SHP77 treated with DMSO at 0.1 percent for 48 hours (cell line): ENCODE measurements at regions not wholly inside any gene's neighbourhood (a gene's known extent, or its start where the extent isn't known, plus 50 kb on each side); places are given as distances from the start of the nearest gene placed in this dataset.

Source experiments
- DNase-seq: peaks from one replicate; lab custom pipeline; 2025; lab: John Stamatoyannopoulos, UW

DNA sequence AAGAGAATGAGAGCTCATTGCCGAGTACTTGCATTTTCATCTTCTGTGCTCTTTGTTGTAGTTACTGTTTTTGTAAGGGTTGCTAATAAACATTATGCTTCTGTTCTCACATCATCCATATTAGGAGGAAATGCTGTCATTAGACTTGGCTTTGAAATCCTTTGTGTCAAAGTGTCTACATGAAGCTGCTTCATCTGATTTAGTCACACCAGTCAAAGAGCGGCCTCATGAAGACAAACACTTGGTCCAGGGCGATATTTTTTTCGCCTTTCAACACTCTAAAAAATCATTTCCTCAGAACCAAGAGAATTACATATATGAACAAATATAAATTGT lies 105.0 kb downstream of the SPRY2 start:
- DNase-seq = no peak

DNA sequence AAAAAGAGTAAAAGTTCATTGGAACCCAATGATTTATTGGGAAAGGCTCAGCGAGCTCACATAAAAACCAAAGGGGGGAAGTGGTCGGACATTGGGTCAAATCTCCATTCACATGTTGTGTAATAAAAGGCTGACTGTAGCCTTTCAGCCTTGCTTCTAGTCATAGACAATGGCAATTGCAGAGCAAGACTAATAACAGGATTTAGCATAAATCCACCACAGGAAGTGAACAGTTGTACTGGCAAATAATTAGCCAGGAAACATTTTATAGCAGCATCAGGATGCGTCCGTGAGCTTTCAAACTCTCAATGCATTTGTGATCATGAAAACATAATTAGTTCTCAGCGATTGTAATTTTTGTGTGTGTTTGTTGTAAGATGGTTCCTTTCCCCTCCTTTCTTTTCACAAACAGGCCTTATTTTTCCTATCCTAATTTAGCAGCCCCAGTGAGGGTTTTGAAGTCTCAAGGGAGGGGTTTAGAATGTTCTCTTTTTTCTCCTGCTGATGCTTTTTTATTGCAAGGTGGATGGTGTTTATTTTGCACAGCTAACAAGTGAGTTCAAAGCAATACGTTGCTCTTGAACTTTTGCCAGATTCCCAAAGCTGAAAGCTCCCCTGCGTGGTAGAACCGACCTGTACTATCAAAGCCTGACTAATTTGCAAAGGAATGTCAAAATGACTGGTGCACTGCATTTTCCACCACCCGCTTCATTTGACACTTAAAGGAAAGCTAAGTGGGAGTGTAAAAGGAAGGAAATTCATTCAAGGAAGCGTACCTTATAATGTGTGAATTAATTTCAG lies 105.6 kb downstream of the SPRY2 start:
- no peak for DNase-seq

DNA sequence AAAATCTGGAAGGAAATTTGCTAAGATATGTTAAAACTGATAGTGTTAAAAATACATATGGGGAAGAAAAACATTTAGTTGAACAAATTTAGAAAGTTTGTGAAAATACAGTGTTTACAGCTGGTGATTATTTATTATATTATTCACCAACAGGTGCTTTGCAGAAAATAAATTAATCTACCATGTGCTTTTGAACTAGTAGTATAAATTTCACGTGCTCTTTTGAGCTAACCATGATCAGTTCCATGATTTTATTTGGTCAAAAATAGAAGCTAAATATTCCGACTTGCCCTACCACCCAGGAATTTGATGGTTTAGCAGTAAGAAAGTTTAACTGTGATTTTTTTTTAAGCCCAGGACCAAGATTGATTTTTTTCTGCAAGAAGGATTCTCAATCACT lies 113.3 kb downstream of the SPRY2 start:
- DNase-seq = no peak

DNA sequence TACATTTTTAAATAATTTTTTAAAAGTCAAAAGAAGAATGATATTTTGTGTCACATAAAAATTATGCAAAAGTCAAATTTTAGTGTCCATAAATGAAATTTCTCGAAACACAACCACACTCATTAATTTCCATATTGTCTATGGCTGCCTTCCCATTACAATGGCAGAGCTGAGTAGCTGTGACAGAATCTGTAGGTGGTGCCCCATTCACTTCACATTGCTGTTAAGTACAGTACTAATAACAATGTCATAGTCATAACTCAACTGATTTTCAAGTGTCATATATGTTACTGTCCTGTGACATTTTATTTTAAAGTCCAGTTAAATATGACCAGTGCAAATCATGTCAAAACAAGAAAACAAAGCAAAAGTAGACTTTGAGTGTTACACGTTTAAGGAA lies 114.3 kb downstream of the SPRY2 start:
- DNase-seq = no peak

DNA sequence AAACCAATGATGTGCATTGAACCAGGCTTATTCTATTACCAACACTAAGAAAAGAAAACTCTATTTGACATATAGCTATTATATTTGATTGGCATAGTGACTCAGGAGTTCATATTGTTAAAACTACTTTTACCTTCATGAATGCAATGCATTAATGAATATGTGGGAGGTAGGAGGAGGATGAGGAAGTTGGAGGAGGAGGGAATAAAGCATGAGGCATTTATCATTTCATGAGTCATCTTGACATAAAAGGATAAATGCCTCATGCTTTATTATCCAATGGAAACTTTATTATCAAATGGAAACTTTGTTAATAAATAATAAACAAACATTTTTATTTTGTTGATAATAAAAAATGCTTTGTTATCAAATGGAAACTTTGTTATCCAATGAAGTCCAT lies 116.5 kb downstream of the SPRY2 start:
- no peak for DNase-seq

DNA sequence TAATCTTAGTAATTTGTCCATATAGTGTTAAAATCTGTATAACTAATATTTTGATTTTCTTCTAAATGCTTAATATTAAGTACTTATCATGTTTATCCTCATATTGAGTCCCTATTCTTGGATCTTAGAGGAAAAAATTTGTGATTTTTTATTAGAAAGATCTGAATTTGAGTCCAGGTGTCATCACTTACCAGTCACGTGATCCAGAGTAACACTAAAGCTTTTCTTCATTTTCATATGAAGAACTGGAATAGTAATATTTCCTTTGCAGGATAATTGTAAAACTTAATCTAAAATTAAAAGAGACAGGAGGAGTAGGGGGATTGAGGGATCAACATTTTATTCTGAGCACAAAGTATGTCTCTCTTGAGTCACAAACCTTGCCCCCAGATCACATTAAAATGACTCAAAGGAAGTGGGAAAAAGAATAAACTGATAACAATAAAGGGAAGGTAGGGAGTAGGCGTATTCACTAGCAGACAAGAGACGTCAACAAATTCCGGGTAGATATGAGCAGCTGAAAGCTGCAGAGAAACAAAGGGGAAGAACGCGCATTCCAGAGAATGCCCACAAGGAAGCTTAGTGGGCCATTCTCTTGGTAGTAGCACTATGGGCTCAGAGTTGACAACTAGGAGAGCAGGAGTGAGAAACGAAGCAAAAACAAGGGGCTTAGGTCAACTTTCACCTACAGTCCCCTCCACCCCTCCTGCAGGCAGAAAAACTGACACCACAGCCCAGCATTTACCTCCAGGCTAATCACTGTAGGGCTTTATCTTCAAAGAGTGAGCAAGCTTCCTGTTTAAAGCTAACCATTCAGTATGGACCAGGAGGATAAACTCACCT lies 123.1 kb downstream of the SPRY2 start:
- DNase-seq = no peak

DNA sequence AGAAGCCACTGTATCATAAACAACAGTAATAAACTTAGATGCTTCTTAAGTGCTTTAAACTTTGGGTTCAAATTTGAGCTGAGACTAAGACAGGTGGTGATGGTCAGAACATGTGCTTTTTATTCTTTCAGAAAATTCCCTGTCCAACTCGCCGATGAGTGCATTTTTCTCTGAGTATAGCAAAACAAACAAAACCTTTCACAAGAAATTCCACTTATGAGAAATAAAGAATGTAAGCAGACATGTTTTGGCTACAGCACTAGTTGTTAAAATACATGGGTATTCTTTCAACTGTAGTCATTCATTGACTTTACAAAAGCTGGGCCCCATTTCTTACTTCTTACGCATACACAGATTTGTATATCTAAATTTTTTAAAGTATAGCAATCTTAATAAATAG lies 125.6 kb downstream of the SPRY2 start:
- no peak for DNase-seq

DNA sequence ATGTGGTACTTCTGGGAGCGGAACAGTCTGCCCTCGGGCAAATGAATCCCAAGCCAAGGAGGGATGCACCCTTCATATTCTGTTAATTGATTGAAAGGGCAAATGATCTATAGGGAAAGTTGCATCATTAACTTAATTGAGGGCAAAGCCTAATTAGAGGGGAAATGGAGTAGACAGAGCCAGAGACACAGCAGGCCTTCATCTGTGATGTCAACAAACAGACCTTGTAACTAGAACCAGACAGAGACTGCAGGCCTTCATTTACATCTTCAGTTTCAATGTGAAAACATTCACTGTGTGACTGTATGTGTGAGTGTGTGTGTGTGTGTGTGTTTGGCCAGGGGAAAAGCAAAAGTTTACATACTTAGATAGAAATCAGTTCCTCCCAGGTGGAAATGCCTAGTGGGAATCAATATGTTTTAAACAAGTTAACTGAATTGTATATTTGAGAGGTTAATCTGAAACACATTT lies 126.4 kb downstream of the SPRY2 start:
- DNase-seq = no peak

DNA sequence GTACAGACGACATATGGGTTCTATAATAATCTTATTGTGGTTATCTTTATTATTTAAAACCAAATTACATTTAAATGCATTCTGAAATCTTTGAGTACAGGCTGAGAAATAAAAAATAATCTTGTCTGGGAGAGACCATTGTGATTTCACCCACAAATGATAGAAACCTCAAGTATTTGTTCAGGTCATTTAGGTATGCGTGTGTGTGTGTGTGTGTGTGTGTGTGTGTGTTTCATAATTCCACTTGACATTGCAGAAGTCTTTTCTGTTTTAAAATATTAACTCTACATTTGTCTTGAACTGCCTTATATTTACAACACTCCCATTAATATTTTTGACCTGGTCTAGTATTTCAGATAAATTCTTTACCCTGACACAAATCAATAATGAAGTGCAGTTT lies 126.9 kb downstream of the SPRY2 start:
- DNase-seq = no peak

DNA sequence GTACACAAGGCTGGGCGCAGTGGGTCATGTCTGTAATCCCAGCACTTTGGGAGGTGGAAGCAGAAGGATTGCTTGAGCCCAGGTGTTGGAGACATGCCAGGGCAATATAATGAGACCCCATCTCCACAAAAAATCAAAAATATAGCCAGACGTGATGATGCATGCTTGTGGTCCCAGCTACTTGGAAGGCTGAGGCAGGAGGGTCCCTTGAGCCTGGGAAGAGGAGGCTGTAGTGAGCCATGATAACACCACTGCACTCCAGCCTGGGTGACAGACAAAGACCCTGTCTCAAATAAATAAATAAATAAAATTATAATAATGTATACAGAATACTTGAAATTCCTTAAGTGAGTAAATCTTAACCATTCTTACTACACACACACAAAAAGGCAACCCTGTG lies 127.7 kb downstream of the SPRY2 start:
- no peak for DNase-seq

DNA sequence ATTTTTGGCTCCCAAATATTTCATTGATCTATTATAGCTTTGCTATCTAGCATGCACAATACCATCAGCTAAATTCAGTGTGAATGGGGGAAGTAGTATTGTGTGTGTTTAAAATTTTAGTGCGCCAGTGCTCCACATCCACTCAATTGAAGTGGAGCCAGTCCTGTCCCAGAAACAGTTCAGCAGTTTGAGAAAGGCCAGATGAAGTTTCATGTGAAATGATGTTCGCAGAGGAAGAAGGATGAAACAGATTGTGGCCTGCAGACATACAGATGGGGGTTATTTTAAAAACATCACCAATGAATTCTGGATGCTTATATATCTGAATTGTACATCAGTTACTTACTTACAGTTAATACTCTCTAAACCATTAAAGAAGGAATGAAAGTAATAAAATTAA lies 129.4 kb downstream of the SPRY2 start:
- no peak for DNase-seq

DNA sequence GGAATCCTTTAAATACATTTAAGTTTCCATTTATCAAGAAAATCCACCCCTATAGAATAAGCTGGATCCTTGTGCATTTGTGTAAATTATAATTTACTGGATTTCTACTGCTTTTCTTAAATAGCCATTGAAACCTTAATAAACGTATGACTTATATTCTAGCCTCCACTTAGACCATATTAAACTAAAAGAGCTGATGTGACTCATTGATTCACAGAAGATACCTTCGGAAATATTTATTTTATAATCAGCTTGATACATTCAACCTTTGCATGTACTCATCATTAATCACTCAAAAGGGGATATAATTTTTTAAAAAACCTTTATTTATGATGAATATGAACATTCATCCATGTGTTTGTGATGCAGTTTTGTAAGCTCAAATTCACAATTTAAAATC lies 136.3 kb downstream of the SPRY2 start:
- DNase-seq = no peak

DNA sequence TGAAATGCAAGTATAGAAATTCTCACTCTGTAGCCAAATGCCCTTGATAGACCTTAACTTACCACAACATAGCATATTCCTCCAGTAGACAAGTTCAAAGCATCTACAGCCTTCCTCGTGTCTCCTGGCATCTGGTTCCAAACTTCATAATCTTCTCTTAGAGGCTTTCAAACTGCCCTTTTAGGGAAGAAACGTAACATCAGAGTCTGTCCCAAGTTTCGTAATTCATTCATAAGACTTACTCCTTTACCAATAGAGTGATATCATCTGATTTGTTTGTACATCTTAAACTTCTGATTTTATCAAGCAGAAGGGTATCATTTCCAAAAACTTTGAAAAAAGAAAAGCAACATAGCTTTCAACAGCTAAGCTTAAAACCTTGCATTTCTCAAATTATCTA lies 137.4 kb downstream of the SPRY2 start:
- DNase-seq = no peak

DNA sequence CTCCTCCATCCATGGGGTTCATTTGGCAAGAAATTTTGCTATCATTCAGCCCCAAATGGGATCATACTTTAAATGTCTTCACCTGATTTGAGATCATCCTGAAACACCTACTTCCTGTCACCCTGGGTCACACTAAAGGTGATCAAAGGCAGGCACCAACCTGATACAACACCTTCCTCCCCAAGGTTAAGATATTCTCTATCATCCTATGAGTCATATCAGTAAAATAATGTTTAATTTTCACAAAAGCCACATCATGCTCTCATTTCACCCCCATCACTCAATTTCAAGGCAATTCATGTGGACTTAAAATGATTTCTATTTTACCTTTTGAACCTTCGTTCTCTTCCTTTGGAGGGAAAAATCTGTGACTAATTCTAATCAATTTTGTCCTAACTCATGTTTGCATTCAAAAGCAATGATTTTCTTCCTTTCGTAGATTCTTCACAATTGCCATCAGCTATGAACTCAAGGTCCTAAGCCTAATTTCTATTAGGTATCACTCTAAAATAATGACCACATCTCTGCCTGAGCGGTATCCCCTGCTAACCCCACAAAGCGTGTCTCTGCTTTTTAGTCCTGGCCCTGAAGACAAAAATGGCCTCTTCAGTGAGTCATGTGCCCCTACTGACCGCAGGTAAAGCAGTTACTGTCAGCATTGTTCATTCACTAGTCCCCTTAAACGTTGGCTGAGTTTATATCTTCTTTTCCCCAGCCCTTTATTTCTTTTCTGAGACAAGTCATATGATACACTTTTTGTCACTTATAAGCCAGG lies 139.0 kb downstream of the SPRY2 start:
- no peak for DNase-seq

DNA sequence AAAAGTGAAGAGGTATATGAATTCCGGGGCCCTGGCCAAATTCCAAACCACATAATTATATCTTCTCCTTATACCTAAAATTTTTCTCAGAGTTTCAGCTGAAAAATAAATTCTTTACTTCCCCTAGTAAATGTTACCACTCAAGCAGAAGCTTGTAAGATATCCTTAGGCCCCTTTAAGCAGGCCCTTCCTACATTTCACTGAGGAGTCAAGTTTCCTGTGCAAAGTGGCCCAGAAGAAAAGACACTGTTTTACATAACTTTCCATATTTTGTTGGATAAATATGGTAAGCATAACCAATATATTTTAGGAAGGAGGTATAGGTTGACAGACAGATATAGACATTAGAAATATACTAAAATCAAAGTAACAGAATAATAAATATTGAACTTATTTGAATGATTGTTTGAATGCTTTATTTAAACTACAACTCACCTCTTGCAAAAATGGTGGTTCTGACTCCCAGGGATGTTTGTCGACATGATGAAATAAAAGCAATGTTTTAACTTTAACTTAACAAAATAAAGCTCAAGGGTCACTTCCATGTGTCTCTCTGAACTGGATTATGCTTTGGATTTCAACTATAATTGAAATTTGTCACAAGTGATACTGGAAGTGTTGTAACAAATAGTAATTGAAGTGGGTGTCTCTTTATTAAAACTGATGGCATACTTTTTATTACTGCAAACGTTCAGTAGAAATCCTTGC lies 141.2 kb downstream of the SPRY2 start:
- DNase-seq = no peak

DNA sequence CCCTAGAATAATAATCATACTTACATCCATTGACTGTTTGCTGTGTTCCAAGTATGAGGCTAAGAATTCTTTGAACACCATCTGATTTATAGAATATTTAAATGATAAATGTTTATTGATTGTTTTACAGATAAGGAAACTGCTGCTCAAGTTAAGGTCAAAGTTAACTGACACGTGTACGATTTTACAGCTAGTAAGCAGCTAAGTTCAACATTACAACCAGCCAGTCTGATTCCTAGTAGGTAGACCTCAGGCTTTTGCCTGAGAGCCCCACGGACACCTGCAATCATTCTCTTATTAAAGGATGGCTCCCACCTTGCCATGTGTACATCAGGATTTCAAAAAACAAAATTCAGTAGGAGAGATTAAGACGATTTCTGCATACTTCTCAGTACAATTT lies 141.9 kb downstream of the SPRY2 start:
- DNase-seq = no peak

DNA sequence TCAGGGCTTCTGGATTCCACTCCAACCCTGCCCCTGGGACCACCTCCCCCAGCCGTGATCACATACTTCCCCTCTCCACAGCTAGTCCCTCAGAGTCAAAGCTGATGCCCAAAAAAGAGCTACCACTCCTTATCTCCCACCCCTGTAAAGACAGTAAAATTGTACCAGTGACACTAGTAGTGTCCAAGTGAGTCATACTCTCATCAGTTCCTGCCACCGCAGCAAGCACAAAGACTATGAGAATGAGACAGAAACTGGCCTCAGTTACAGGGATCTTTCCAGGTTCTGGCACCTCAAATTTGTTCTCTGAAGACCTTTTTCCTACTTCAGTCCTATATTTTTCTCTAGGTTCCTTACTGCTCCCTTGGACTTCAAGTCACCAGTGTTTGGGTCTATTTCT lies 144.2 kb downstream of the SPRY2 start:
- DNase-seq = no peak

DNA sequence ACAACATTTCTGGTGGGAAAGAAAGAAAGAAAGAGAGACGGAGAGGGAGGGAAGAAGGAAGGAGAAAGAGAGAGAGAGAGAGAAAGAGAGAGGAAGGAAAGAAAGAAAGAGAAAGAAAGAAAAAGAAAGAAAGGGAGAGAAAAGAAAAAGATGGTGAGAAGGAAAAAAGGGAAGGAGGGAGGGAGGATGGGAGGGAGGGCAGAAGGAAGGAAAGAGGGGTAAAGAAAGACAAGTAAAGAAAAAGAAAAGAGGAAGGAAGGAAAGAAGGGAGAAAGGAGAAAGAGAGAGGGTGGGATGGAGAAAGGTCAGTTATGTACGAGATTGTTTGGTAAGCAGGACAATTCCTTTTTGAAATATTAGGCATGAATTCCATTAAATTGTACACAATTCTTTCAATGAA lies 145.3 kb downstream of the SPRY2 start:
- DNase-seq = no peak

DNA sequence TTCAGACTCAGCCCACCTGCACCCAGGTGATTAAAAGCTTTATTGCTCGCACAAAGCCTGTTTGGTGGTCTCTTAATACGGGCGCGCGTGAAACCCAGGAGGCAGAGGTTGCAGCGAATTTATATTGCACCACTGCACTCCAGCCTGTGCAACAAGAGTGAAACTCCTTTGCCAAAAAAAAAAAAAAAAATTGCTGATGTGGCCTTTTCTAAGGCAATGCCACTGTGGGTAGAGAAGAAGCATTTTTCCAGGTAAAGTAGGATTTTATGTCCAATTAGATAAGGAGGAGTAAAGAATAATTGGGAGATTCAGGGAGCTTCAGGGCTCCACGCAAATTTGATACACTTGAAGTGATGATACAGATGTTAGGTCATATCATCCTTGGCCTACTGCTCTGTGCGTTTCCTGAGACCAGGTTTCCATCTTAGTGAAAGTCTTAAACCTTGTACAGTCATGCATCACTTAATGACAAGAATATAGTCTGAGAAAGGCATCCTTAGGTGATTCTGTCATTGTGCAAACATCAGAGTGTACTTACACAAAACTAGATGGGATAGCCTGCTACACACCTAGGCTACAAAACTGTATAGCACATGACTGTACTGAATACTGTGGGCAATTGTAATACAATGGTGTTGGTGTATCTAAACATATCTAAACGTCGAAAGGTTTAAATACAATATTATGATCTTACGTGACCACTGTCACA lies 150.9 kb downstream of the SPRY2 start:
- no peak for DNase-seq

DNA sequence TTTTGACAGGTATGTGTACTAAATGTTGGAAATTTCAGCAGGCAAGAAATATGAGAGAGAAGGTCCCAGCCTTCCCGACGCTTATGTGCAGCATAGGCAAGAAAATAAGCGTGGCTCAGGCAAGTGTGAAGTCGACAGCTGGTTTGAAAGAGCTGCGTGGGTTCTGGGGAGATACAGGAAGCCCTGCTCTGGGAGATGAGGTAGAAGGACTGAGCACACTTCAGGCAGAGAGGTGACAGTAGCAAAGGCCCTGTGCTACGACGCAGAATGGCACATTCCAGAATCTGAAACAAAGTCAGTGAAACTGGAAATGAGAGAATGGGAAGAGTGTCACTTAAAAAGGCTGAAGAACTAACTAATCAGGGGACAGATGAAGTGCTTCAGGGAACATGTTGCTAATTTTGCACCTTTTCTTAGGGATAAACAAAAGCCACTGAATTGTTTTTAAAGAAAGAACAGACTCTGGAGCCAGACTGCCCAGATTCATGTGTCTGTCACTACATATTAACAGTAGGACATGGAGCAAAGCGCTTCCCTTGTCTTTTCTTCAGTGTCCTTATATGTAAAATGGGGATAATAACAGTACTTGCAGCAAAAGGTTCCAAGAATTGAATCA lies 160.1 kb downstream of the SPRY2 start:
- DNase-seq = no peak

DNA sequence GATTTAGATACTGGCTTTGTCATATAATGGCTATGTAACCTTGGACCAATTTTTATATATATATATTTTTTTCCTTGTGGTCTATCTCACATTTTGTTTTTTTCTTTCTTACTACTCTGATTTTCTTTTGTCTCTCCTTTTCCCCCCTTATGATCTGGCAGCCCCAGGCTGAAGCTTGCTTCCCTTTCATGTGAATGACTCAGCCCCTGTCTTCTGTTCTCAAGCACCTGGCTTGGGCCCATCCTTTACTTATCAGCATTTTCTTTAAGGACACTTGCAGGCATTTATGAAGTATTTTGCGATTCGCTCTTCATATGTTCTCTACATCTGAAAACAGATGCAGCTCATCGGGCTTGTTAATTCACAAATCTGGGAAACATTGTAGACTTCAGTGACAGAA lies 163.6 kb downstream of the SPRY2 start:
- DNase-seq = no peak
